A549 (cell line): ENCODE measurements at regions not wholly inside any gene's neighbourhood (a gene's known extent, or its start where the extent isn't known, plus 50 kb on each side); places are given as distances from the start of the nearest gene placed in this dataset.

Source experiments
- BHLHE40 ChIP-seq: IDR thresholded peaks from 2 replicates; pipeline ENCODE4 v1.6.1; 2012; ENCODE audit warnings: low read depth, low read length, inconsistent platforms
- CTCF ChIP-seq: fragments of >200 bp; sonication (Bioruptor Twin); formaldehyde crosslinking; IDR thresholded peaks from 3 replicates; pipeline ENCODE4 v1.5.1; 2016
- POLR2A ChIP-seq: IDR thresholded peaks from 2 replicates; pipeline ENCODE4 v1.6.1; 2012; ENCODE audit warnings: mild to moderate bottlenecking, low read length
- RAD21 ChIP-seq, 2 experiments: fragments of >200 bp in 1 of 2; sonication (Bioruptor Twin) in 1 of 2; formaldehyde crosslinking in 1 of 2; IDR thresholded peaks in 1 of 2; conservative IDR thresholded peaks in 1 of 2; 2 replicates in 1 of 2; 3 replicates in 1 of 2; pipeline ENCODE4 v1.6.1; 2012 to 2018; ENCODE audit warnings: inconsistent platforms in 1 of 2
- TF ChIP-seq, protein P1 (sequence below): fragments of 250-450 bp; sonication (Bioruptor Pico); IDR thresholded peaks from 2 replicates; pipeline ENCODE4 v1.5.0; 2021; ENCODE audit warnings: mild to moderate bottlenecking, moderate library complexity, borderline replicate concordance

- TF ChIP-seq CTCF (no peak), POLR2A (no peak), RAD21 (conservative IDR thresholded peaks at IDR 0.05 in 1 of 2, IDR thresholded peaks at IDR 0.05 in 1 of 2) (no peak), BHLHE40 (no peak)
- TF ChIP-seq, protein P1, sequence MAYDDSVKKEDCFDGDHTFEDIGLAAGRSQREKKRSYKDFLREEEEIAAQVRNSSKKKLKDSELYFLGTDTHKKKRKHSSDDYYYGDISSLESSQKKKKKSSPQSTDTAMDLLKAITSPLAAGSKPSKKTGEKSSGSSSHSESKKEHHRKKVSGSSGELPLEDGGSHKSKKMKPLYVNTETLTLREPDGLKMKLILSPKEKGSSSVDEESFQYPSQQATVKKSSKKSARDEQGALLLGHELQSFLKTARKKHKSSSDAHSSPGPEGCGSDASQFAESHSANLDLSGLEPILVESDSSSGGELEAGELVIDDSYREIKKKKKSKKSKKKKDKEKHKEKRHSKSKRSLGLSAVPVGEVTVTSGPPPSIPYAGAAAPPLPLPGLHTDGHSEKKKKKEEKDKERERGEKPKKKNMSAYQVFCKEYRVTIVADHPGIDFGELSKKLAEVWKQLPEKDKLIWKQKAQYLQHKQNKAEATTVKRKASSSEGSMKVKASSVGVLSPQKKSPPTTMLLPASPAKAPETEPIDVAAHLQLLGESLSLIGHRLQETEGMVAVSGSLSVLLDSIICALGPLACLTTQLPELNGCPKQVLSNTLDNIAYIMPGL: no peak
These were observed 282.2 kb upstream of the CDH5 start for GRCh38 chr16:66084306-66084705.
